ENCODE measurements at regions not wholly inside any gene's neighbourhood (a gene's known extent, or its start where the extent isn't known, plus 50 kb on each side); places are given as distances from the start of the nearest gene placed in this dataset.

DNA sequence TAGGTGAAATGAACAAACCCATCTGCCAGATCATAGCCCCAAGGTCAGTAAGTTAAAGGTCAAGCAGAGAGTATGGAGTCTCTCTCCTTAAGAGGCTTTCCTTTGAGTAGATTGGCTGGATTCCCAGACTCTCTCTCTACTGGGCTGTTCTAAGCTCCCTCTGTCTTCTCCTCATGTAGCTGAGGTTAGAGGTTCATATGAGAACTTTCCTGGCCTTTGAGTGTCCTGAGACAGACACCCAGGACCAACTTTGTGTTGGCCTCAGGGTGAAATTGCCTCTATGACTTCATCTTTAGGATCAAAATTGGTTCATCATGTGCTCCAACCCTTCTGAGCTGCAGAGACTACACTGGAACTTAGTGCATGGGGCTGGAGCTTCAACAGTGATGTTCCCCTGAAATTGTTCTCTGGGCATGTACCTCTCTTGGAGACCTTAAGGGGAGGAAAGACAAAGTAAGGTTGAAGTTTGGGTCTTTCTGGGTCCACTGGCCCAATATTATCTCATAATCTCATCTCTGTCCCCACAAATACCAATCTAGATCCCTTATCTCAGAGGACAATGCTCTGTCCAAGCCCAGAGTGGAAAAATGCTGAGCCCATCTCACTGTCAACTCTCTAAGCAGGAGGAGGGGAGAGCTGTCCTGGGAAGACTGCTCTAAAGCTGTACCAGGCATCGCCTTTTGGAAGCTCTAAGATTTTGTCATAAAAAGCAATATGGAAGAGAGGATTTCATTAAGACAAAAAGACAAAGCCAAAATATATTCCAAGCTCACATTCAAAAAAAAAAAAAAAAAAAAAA is 177.3 kb upstream of the ARL4C start:
- intact Hi-C loops (cut with DNase I), result no loop called here
- Histone ChIP-seq H3K4me1 (no peaks in the 10 kb centered on the region), H3K27me3 (no peaks in the 10 kb centered on the region), H3K27ac (no peak overlapping the region), H3K36me3 (no peaks in the 10 kb centered on the region), H3K9me3 (no peaks in the 10 kb centered on the region), H3K4me3 (no peak overlapping the region)
- DNase-seq, result no peak
- no peak for ATAC-seq
- TF ChIP-seq, protein P1, sequence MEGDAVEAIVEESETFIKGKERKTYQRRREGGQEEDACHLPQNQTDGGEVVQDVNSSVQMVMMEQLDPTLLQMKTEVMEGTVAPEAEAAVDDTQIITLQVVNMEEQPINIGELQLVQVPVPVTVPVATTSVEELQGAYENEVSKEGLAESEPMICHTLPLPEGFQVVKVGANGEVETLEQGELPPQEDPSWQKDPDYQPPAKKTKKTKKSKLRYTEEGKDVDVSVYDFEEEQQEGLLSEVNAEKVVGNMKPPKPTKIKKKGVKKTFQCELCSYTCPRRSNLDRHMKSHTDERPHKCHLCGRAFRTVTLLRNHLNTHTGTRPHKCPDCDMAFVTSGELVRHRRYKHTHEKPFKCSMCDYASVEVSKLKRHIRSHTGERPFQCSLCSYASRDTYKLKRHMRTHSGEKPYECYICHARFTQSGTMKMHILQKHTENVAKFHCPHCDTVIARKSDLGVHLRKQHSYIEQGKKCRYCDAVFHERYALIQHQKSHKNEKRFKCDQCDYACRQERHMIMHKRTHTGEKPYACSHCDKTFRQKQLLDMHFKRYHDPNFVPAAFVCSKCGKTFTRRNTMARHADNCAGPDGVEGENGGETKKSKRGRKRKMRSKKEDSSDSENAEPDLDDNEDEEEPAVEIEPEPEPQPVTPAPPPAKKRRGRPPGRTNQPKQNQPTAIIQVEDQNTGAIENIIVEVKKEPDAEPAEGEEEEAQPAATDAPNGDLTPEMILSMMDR (IDR thresholded peaks at IDR 0.05), result no peak

DNA sequence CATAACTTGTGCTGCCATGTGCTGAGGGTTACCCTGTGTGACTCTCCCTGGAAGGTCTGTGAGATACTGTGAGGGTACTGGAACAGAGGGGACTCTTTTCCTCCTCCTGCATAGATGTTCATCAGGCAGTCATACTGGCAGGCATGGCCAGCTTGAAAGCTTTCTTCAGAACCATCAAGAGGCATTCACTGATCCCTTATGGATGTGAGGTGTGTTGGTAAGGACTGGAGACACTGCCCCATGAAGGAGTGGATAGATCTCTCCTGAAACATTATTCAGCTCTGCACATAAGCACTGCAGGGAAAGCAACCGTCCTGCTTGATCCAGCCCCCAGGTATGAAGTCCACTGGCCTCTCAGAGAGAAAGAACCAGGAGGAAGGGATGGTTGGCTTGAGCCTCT is 176.6 kb upstream of the ARL4C start:
- no peak overlapping the region for H3K4me3 ChIP-seq
- DNase-seq (no peak), ATAC-seq (no peak)
- intact Hi-C loops (cut with DNase I), result no loop called here
- no peaks in the 10 kb centered on the region for H3K36me3 ChIP-seq
- H3K27ac ChIP-seq, result no peak overlapping the region
- TF ChIP-seq, protein P1 (IDR thresholded peaks at IDR 0.05), result no peak
- no peaks in the 10 kb centered on the region for H3K9me3 ChIP-seq
- H3K4me1 ChIP-seq, result no peaks in the 10 kb centered on the region
- H3K27me3 ChIP-seq, result no peaks in the 10 kb centered on the region

DNA sequence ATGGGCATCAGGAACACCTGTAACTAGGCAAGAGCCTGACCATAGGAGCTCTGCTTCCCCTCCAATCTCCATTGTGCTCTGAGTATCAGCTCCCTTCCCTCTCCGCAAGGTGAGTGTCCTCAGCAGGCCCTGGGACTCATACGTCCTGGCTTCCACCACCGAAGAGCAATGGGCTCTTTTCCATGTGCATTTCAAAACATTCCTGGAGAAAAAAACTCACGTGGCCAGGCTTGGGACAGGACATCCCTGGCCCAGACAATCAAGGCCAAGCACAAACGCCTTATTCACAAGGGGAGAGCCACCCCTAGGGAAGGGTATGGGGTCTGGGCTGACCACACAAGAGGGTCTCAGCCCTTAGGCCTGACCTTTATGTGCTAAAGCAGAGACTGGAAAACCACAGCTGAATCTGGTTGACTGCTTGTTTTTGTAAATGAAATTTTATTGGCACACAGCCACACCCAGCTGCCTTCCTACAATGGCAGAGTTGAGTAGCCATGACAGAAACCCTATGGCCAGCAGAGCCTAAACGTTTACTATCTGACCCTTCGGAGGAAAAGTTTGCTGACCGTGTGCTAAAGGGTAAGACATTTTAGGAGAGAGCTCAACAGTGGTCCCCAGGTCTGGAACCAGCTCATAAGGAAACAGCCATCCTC is 175.7 kb upstream of the ARL4C start:
- intact Hi-C loops (cut with DNase I), result no loop called here
- ATAC-seq, result no peak
- no peak for DNase-seq
- H3K9me3 ChIP-seq, result no peaks in the 10 kb centered on the region
- H3K4me1 ChIP-seq, result no peaks in the 10 kb centered on the region
- no peak overlapping the region for H3K4me3 ChIP-seq
- H3K27ac ChIP-seq, result no peak overlapping the region
- no peaks in the 10 kb centered on the region for H3K27me3 ChIP-seq
- TF ChIP-seq, protein P1 (IDR thresholded peaks at IDR 0.05), result no peak
- H3K36me3 ChIP-seq, result no peaks in the 10 kb centered on the region

DNA sequence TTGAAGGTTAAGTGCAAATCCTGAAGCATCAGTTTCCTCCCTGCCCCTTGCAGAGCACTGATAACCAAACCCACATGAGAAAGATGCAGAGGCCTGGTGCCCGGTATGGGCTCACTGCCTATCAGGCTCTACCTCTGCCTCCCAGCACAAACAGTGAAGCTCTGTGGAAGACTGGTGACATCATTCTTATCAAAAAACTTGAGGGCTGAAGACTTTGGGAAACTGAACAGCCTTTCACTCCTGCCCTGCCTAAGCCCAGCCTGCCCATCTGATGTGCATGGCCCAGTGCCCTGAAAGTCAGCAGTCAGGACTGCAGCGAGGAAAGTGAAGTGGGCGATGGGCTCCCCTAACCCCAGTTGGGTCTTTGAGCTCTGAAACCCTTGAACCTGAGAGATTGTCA is 174.8 kb upstream of the ARL4C start:
- no peak overlapping the region for H3K4me3 ChIP-seq
- TF ChIP-seq, protein P1 (IDR thresholded peaks at IDR 0.05), result no peak
- DNase-seq, result no peak
- H3K9me3 ChIP-seq, result no peaks in the 10 kb centered on the region
- no peak for ATAC-seq
- H3K27ac ChIP-seq, result no peak overlapping the region
- no peaks in the 10 kb centered on the region for H3K4me1 ChIP-seq
- no peaks in the 10 kb centered on the region for H3K36me3 ChIP-seq
- H3K27me3 ChIP-seq, result no peaks in the 10 kb centered on the region
- intact Hi-C loops (cut with DNase I), result no loop called here

DNA sequence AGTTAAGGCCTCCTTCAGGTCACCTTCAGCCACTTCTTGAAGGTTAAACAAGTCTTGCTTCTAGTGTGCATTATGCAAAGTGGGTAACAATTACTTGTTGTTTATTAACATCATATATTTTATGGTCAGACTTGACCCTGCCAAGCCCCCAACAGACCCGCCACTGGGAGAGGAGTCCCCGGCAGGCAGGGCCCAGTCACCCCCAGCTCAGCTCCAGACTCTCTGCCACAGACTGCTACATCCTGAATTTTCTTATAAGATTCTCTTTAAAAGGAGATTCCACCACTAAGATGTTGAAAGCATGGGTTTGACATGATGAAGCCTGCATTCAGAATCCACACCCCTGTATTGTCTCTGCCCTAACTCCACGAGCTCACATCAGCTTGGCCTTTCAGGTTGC is 174.3 kb upstream of the ARL4C start:
- Histone ChIP-seq H3K27ac (no peak overlapping the region), H3K9me3 (no peaks in the 10 kb centered on the region), H3K4me1 (no peaks in the 10 kb centered on the region), H3K36me3 (no peaks in the 10 kb centered on the region), H3K4me3 (no peak overlapping the region), H3K27me3 (no peaks in the 10 kb centered on the region)
- TF ChIP-seq, protein P1 (IDR thresholded peaks at IDR 0.05), result no peak
- intact Hi-C loops (cut with DNase I), result no loop called here
- ATAC-seq, result no peak
- no peak for DNase-seq

All from left lung (tissue), 4 donors.